NCI-H82 treated with DMSO at 0.1 percent for 48 hours (cell line): ENCODE measurements at regions not wholly inside any gene's neighbourhood (a gene's known extent, or its start where the extent isn't known, plus 50 kb on each side); places are given as distances from the start of the nearest gene placed in this dataset.
A peak's percentile ranks its signal among the peaks of the same experiment; 100 is the strongest.

Experiments
- DNase-seq: peaks from one replicate; lab custom pipeline; 2025; ENCODE audit not compliant: unreplicated experiment; lab: John Stamatoyannopoulos, UW

GRCh38 chr5:145283141-145283810 lies 551.9 kb downstream of the PRELID2 start:
- DNase-seq: no peak

GRCh38 chr5:145280806-145281205 lies 554.3 kb downstream of the PRELID2 start:
- DNase-seq: no peak

- no peak for DNase-seq
Observed at GRCh38 chr5:145280214-145280613, 554.9 kb downstream of the PRELID2 start.

GRCh38 chr5:145260670-145261069 lies 574.5 kb downstream of the PRELID2 start:
- no peak for DNase-seq

GRCh38 chr5:145247745-145248040 lies 587.4 kb downstream of the PRELID2 start:
- DNase-seq: no peak

- no peak for DNase-seq
Observed at GRCh38 chr5:145246961-145247744, 588.0 kb downstream of the PRELID2 start.

- DNase-seq: no peak
Observed at GRCh38 chr5:145246379-145246778, 588.8 kb downstream of the PRELID2 start.

- no peak for DNase-seq
Observed at GRCh38 chr5:145245354-145245753, 589.8 kb downstream of the PRELID2 start.

GRCh38 chr5:145244788-145245187 lies 590.4 kb downstream of the PRELID2 start:
- DNase-seq: no peak

GRCh38 chr5:145244251-145244650 lies 590.9 kb downstream of the PRELID2 start:
- DNase-seq: no peak

GRCh38 chr5:145243016-145243415 lies 592.1 kb downstream of the PRELID2 start:
- DNase-seq: no peak

GRCh38 chr5:145242551-145242950 lies 592.6 kb downstream of the PRELID2 start:
- no peak for DNase-seq

GRCh38 chr5:145237843-145238242 lies 597.3 kb downstream of the PRELID2 start:
- DNase-seq: peak; percentile 65

- no peak for DNase-seq
Observed at GRCh38 chr5:145236983-145237382, 598.2 kb downstream of the PRELID2 start.

GRCh38 chr5:145236127-145236526 lies 599.0 kb downstream of the PRELID2 start:
- peak; percentile 38 for DNase-seq

GRCh38 chr5:145233461-145233860 lies 601.7 kb downstream of the PRELID2 start:
- no peak for DNase-seq

GRCh38 chr5:145230781-145231180 lies 604.4 kb downstream of the PRELID2 start:
- no peak for DNase-seq

- DNase-seq: no peak
Observed at GRCh38 chr5:145228564-145228963, 606.6 kb downstream of the PRELID2 start.

- DNase-seq: no peak
Observed at GRCh38 chr5:145227881-145228280, 607.3 kb downstream of the PRELID2 start.

GRCh38 chr5:145226726-145227125 lies 608.4 kb downstream of the PRELID2 start:
- DNase-seq: no peak

- DNase-seq: no peak
Observed at GRCh38 chr5:145225529-145225928, 609.6 kb downstream of the PRELID2 start.

- no peak for DNase-seq
Observed at GRCh38 chr5:145223582-145223981, 611.6 kb downstream of the PRELID2 start.

- DNase-seq: no peak
Observed at GRCh38 chr5:145222622-145223021, 612.5 kb downstream of the PRELID2 start.
